Fibroblast of the conjunctiva (primary cell): ENCODE measurements at regions not wholly inside any gene's neighbourhood (a gene's known extent, or its start where the extent isn't known, plus 50 kb on each side); places are given as distances from the start of the nearest gene placed in this dataset.
"Not testable (repeated sequence)": the region's sequence is repeated elsewhere in the genome, so short reads cannot be mapped to it uniquely, and the experiment has no call there.

Experiments used
- DNase-seq: peaks from one replicate; pipeline ENCODE4 v3.0.0-alpha.2; 2010; ENCODE audit warnings: low read depth

- DNase-seq = no peak
These were observed 179.9 kb upstream of the CXCL12 start for GRCh38 chr10:44564790-44565189.

- no peak for DNase-seq
These were observed 181.9 kb upstream of the CXCL12 start for GRCh38 chr10:44566786-44567185.

GRCh38 chr10:44567471-44567870 lies 182.6 kb upstream of the CXCL12 start:
- DNase-seq = no peak

DNA sequence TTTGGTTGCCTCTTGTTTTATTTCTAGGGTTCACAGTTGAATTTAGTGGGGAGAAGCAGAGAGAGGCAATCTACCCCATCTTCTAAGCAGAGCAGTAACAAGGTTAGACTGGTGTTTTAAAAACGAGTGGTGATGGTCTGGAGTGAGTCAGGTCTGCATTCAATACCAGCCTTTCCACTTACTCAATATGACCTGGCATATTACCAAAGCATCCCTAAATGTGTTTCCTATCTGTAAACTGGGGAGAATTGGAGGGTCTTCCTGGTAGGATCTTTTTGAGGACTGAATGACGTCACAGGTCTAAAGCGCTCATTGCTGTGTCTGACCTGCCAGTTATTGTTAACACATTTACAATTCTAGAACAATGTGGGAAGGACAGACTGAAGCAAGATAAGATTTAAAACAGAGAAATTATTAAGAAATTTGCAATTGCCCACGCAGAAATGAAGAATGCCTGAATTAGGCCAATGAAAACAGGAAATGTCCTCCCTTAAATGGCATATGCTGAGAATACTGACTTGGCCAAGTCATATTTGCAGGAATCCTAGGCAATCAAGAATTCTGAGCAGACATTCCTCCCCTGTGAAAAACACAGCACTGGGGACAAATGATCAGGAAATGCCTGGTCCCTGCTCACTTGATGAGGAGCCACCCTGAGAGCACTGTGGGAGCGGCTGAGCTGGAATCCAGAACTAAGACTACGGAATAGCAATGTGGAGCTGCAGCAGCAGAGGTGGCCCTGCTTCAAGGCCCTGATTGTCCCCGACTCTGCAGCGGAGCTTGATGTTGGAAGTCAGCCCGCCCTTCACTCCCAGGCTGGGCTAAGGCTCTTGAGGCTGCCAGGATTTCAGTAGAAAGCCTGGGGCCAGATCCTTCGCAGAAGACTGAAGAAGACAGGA lies 184.5 kb upstream of the CXCL12 start:
- peak; percentile 57 for DNase-seq

- no peak for DNase-seq
These were observed 186.8 kb upstream of the CXCL12 start for GRCh38 chr10:44571701-44572100.

GRCh38 chr10:44572146-44572545 lies 187.2 kb upstream of the CXCL12 start:
- no peak for DNase-seq

GRCh38 chr10:44573821-44574220 lies 188.9 kb upstream of the CXCL12 start:
- no peak for DNase-seq

DNA sequence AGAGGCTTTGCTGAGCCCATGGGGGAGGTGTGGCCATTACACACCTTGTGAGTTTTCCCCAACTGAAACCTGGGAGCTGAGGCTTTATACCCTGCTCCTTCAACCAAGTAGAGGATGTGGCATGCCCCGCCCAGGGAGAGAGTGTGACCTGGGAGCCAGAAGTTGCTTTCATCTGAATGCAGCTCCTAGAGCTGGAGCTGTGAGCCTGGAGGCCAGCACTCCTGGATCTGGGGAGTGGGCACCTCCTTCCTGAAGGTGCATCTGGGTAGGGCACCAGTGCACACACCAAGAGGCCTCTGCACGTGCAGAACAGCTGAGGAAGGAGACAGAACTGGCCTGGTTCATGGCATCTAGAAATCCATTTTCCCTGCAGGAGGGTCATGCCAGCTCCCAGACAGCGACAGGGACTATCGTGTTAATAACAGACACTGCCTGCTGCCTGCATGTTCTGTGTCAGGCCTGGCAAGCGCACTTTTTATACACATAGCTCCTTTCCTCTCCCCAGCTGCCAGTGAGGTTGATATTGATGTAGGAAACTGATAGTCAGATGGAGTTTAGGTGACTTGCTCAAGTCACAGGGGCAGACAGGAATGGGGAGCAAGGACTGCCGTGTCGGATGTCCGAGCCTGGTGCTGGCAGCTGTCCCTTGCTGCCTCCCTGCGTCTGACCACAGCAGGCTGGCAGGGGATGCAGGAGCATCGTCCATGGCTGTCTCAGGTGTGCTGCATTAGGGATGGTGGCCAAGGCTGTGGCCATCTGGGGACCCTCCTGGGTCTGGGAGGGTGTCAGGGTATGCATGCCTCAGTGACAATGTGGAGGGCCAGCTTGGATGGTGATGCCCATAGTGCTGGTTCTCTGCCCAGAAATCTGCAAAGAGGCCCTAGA lies 189.9 kb upstream of the CXCL12 start:
- DNase-seq = no peak

GRCh38 chr10:44575601-44576380 lies 190.9 kb upstream of the CXCL12 start:
- DNase-seq = no peak

GRCh38 chr10:44576702-44577191 lies 191.8 kb upstream of the CXCL12 start:
- DNase-seq = peak; percentile 76

- no peak for DNase-seq
These were observed 192.6 kb upstream of the CXCL12 start for GRCh38 chr10:44577533-44577932.

GRCh38 chr10:44578271-44578670 lies 193.4 kb upstream of the CXCL12 start:
- DNase-seq = no peak

DNA sequence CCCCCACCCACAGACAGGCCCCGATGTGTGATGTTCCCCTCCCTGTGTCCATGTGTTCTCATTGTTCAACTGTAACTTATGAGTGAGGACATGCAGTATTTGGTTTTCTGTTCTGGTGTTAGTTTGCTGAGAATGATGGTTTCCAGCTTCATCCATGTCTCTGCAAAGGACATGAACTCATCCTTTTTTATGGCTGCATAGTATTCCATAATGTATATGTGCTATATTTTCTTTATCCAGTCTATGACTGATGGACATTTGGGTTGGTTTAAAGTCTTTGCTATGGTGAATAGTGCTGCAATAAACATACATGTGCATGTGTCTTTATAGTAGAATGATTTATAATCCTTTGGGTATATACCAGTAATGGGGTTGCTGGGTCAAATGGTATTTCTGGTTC lies 194.1 kb upstream of the CXCL12 start:
- not testable (repeated sequence) for DNase-seq

GRCh38 chr10:44581996-44582395 lies 197.1 kb upstream of the CXCL12 start:
- no peak for DNase-seq

DNA sequence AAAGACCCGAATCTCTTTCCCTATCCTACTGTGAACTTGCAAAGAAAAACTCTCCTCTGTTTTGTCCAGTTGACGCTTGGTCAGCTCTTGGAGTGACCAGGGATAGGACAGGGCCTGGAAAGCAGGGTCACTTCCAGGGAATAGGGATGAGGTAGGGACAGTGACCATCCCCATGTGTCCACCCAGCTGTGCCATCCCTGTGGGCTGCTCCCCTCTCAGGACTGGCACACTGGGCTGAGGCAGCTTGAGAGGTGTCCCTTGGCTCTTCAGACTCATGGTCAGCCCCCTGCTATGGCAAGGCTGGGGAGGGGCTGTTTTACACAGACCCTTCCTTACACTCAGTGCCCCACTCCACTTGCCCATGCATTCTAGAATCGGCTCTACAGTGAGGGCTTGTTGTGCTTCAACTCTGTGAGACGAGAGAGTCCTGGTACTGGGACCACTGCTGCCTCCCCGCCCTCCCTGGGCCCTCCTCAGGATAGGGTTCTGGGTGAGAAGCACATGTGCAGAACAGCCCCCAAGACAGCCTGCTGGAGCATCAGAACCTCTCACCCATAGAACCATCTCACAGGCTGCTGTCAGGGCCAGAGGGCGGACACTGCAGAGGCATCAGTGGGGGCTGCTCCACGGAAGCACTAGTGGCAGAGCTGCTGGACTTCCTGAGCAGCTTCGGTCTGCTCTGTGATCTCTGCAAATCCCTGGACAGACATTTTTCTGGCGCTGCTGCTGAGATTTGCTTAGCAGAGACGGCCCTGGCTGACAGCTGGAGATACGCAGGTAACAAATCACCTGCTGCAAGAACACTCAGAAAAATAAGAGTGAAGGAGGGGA lies 202.8 kb upstream of the CXCL12 start:
- DNase-seq = no peak

DNA sequence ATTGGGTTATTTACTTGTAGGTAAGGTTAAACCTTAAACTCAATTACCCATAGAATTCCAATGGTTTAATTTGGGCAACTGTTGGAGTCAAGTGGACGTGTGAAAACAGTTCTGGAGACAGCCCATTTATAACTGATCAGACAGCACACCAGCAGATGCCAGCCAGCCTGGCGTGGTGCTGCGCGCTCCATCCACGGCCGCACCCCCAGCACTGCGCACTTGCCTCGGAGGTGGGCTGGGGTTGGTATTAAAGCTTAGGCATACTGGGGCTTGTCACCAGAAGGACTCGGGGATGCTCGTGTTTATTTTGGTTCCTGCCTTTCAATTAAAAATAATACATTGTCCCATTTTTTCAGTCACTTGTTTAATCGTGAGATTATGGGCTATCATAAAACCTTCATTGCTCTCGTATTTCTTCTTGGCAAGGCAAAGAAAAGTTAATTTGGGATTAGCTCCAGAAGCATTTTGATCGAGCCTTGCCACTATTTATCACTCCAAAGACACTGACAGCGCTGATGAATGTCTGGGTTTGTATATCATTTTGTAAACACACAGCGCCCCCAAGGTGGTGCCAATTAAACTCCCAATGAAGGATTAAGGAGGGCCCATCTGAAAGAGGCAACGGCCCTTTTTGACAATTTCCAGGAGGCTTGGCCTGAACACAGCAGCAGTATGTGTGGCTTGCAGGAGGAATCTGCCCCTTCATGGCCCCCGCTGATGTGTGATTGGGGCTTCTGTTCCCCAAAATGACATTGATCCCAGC lies 204.5 kb upstream of the CXCL12 start:
- no peak for DNase-seq

DNA sequence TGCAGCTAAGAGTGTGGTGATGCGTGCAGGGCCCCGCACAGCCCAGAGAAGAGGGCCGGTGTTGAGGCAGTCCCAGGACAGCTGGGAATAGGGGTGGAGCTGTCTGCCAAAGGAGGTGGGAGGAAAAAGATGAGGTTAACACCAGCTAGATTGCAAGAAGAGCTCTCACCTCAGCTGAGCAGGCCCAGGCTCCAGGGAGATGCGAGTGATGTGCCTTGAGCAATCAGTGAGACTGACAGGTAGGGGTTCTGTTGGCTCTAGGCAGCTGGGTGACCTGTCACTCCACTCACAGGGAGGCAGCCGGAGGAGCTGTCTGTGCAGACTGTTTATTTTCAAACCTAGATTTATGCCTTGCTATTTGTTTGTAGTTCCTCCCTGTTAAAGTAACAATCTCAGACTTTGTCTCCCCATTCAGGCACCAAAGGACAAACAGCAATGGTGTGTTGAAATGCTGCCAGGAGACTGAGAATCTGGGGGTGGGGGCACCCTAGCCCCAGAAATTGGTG lies 205.1 kb upstream of the CXCL12 start:
- DNase-seq = no peak

- DNase-seq = no peak
These were observed 207.0 kb upstream of the CXCL12 start for GRCh38 chr10:44591911-44592310.

DNA sequence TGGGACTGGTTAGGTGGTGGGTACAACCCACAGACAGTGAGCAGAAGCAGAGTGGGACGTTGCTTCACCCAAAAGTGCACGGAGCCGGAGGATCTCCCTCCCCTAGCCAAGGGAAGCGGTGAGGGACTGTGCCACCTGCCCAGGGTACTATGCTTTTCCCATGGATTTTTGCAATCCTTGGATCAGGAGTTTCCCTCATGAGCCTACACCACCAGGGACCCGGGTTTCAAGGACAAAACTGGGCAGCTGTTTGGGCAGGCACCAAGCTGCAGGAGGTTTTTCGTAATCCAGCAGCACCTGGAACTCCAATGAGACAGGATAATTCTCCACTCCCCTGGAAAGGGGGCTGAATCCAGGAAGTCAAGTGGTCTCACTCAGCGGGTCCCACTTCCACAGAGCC lies 209.1 kb upstream of the CXCL12 start:
- DNase-seq = no peak

GRCh38 chr10:44607116-44607515 lies 222.2 kb upstream of the CXCL12 start:
- DNase-seq = no peak
